PC-9 (cell line): ENCODE measurements at regions not wholly inside any gene's neighbourhood (a gene's known extent, or its start where the extent isn't known, plus 50 kb on each side); places are given as distances from the start of the nearest gene placed in this dataset.

Source experiments
- BruUV-seq: library from RNA; stranded (reverse); fragments of 400-500 nt; replicated peaks from 2 replicates; lab custom pipeline; 2021; lab: Mats Ljungman, UMichigan
- CTCF ChIA-PET: fragments of 300-600 bp; sonication (Branson Sonifier 250); formaldehyde crosslinking; loops from one replicate; lab custom pipeline; 2022; ENCODE audit warnings: antibody characterized with exemption; lab: Charles Lee
- POLR2A ChIA-PET: fragments of 300-600 bp; sonication (Branson Sonifier 250); formaldehyde crosslinking; loops from one replicate; lab custom pipeline; 2022; ENCODE audit warnings: antibody characterized with exemption; ENCODE audit not compliant: unreplicated experiment; lab: Charles Lee
- DNase-seq, 2 experiments: peaks; one replicate each; pipeline versions ENCODE4 v3.0.0 to v3.0.0-alpha.2; 2015 to 2022; ENCODE audit warnings: mixed read lengths in 1 of 2
- H2AFZ ChIP-seq: fragments of 200-600 bp; sonication (generic); 2 replicates; pipeline ENCODE4 v1.8.1; 2017; ENCODE audit warnings: antibody characterized with exemption
- H3F3A ChIP-seq: fragments of 200-600 bp; sonication (generic); 2 replicates; pipeline ENCODE4 v1.8.1; 2017; ENCODE audit warnings: antibody characterized with exemption, mild to moderate bottlenecking, low read depth; ENCODE audit not compliant: insufficient read depth
- H3K27ac ChIP-seq: fragments of 200-600 bp; sonication (generic); 2 replicates; pipeline ENCODE4 v1.6.1; 2016; ENCODE audit warnings: mixed run types
- H3K27me3 ChIP-seq: fragments of 200-600 bp; sonication (generic); 2 replicates; pipeline ENCODE4 v1.6.1; 2016; ENCODE audit warnings: low read depth, mixed run types; ENCODE audit not compliant: insufficient read depth
- H3K36me3 ChIP-seq: fragments of 200-600 bp; sonication (generic); 2 replicates; pipeline ENCODE4 v1.6.1; 2016; ENCODE audit warnings: low read depth, mixed run types
- H3K4me1 ChIP-seq: fragments of 200-600 bp; sonication (generic); replicated peaks from 2 replicates; pipeline ENCODE4 v1.6.1; 2016; ENCODE audit warnings: mixed run types; ENCODE audit not compliant: insufficient read depth
- H3K4me2 ChIP-seq: fragments of 200-600 bp; sonication (generic); 2 replicates; pipeline ENCODE4 v1.6.1; 2017; ENCODE audit warnings: mixed run types
- H3K4me3 ChIP-seq: fragments of 200-600 bp; sonication (generic); 2 replicates; pipeline ENCODE4 v1.6.1; 2016; ENCODE audit warnings: mixed run types
- H3K79me2 ChIP-seq: fragments of 200-600 bp; sonication (generic); 2 replicates; pipeline ENCODE4 v1.6.1; 2017; ENCODE audit warnings: low read depth, mixed run types
- H3K9me2 ChIP-seq: fragments of 200-600 bp; sonication (generic); 2 replicates; pipeline ENCODE4 v1.8.1; 2017; ENCODE audit warnings: mild to moderate bottlenecking; ENCODE audit not compliant: insufficient read depth
- H3K9me3 ChIP-seq: fragments of 200-600 bp; sonication (generic); 2 replicates; pipeline ENCODE4 v1.8.1; 2016; ENCODE audit warnings: low read depth; ENCODE audit not compliant: insufficient read depth
- H4K20me1 ChIP-seq: fragments of 200-600 bp; sonication (generic); 2 replicates; pipeline ENCODE4 v1.8.1; 2017; ENCODE audit not compliant: insufficient read depth
- CTCF ChIP-seq: fragments of 200-600 bp; sonication (generic); conservative IDR thresholded peaks from 2 replicates; pipeline ENCODE4 v1.6.1; 2017; ENCODE audit warnings: mixed run types, antibody characterized with exemption, mild to moderate bottlenecking, moderate library complexity
- EZH2 ChIP-seq: fragments of 200-600 bp; sonication (generic); IDR thresholded peaks from 2 replicates; pipeline ENCODE4 v1.8.0; 2017; ENCODE audit warnings: antibody characterized with exemption, low read depth
- intact Hi-C: fragments of 100-400 bp; cut with micrococcal nuclease; formaldehyde crosslinking; loops from one replicate; pipeline ENCODE4 v1.10.0; 2022; ENCODE audit not compliant: unreplicated experiment

- no peak overlapping the region for H3K4me3 ChIP-seq
- no peaks in the 10 kb centered on the region for H3F3A ChIP-seq
- ChIA-PET CTCF (no interaction called here), POLR2A (no interaction called here)
- no peaks in the 10 kb centered on the region for H3K36me3 ChIP-seq
- no TSS peak for BruUV-seq
- no peak overlapping the region for H3K27ac ChIP-seq
- H3K9me2 ChIP-seq: 0 out of 2 replicates have a peak, but pooled peaks cover 4% of the 10 kb centered on the region
- H4K20me1 ChIP-seq: no peaks in the 10 kb centered on the region
- DNase-seq: no peak
- no peak overlapping the region for H2AFZ ChIP-seq
- H3K4me2 ChIP-seq: no peak overlapping the region
- intact Hi-C loops: loop anchor here (5.0 kb wide), 1 partner anchor 163 kb away; no protein-coding TSS in a partner anchor
- H3K9me3 ChIP-seq: no peaks in the 10 kb centered on the region
- no peak for TF ChIP-seq EZH2
- H3K79me2 ChIP-seq: no peaks in the 10 kb centered on the region
- no peaks in the 10 kb centered on the region for H3K27me3 ChIP-seq
- H3K4me1 ChIP-seq: no peaks in the 10 kb centered on the region
Observed at GRCh38 chr12:66903782-66904396, 225.0 kb upstream of the GRIP1 start.

- no peak overlapping the region for H3K4me2 ChIP-seq
- intact Hi-C loops: no loop called here
- CTCF ChIA-PET: no interaction called here
Observed at GRCh38 chr12:66905201-66905600, 226.3 kb upstream of the GRIP1 start.

GRCh38 chr12:66910366-66910974 is 231.6 kb upstream of the GRIP1 start:
- Histone ChIP-seq H3K4me3 (no peak overlapping the region), H4K20me1 (no peaks in the 10 kb centered on the region; the same call in 1 of the 2 replicates), H3K4me1 (no peaks in the 10 kb centered on the region), H3F3A (no peaks in the 10 kb centered on the region), H3K36me3 (no peaks in the 10 kb centered on the region), H3K27me3 (no peaks in the 10 kb centered on the region), H3K27ac (no peak overlapping the region), H3K9me3 (no peaks in the 10 kb centered on the region), H3K9me2 (no peaks in the 10 kb centered on the region), H3K4me2 (no peak overlapping the region), H3K79me2 (no peaks in the 10 kb centered on the region), H2AFZ (no peak overlapping the region)
- CTCF ChIA-PET: no interaction called here
- intact Hi-C loops: no loop called here
- POLR2A ChIA-PET: no interaction called here
- BruUV-seq: no TSS peak
- DNase-seq: no peak
- TF ChIP-seq CTCF (no peak), EZH2 (no peak)

More at GRCh38 chr12:66905201-66905600, 226.3 kb upstream of the GRIP1 start:
- no peak for DNase-seq
- Histone ChIP-seq H3K4me3 (no peak overlapping the region), H3K9me3 (no peaks in the 10 kb centered on the region), H3K36me3 (no peaks in the 10 kb centered on the region), H3K4me1 (no peaks in the 10 kb centered on the region), H2AFZ (no peak overlapping the region), H3F3A (no peaks in the 10 kb centered on the region), H3K9me2 (0 out of 2 replicates have a peak, but pooled peaks cover 4% of the 10 kb centered on the region), H3K27ac (no peak overlapping the region), H3K27me3 (no peaks in the 10 kb centered on the region), H3K79me2 (no peaks in the 10 kb centered on the region), H4K20me1 (no peaks in the 10 kb centered on the region)
- BruUV-seq: no TSS peak
- TF ChIP-seq EZH2 (no peak), CTCF (no peak)
- POLR2A ChIA-PET: no interaction called here
